NT2/D1 (cell line): ENCODE measurements at regions not wholly inside any gene's neighbourhood (a gene's known extent, or its start where the extent isn't known, plus 50 kb on each side); places are given as distances from the start of the nearest gene placed in this dataset.

ENCODE experiments used
- SUZ12 ChIP-seq: IDR thresholded peaks from 2 replicates; pipeline ENCODE4 v1.6.1; 2011; ENCODE audit not compliant: insufficient read length, insufficient read depth; ENCODE audit errors: extremely low read depth
- YY1 ChIP-seq: IDR thresholded peaks from 2 replicates; pipeline ENCODE4 v1.6.1; 2011; ENCODE audit not compliant: insufficient read length, insufficient read depth
- ZNF274 ChIP-seq: IDR thresholded peaks from 2 replicates; pipeline ENCODE4 v1.6.1; 2011; ENCODE audit warnings: mild to moderate bottlenecking, low read depth, low read length

DNA sequence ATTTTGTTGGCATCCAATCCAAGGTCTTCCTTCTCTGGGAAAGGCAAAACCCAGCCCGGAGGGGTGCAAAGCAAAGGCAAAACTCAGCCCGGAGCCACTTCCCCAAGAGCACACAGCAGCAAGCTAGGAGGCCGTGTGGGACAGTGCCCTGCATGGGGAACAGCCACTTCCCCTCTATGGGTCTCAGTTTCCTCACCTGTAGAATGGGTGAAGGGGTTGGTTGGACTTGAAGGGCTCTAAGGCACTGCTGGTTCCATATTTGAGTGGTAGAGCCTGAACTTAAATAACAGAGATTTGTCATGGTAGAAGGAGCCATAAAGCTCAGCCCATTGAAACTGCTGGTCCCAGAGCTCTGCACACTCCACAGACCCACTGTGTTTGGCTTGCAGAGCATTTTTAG lies 51.3 kb upstream of the CCDC167 start:
- no peak for TF ChIP-seq SUZ12
- TF ChIP-seq ZNF274: no peak
- no peak for TF ChIP-seq YY1
